ENCODE measurements at regions not wholly inside any gene's neighbourhood (a gene's known extent, or its start where the extent isn't known, plus 50 kb on each side); places are given as distances from the start of the nearest gene placed in this dataset.

DNA sequence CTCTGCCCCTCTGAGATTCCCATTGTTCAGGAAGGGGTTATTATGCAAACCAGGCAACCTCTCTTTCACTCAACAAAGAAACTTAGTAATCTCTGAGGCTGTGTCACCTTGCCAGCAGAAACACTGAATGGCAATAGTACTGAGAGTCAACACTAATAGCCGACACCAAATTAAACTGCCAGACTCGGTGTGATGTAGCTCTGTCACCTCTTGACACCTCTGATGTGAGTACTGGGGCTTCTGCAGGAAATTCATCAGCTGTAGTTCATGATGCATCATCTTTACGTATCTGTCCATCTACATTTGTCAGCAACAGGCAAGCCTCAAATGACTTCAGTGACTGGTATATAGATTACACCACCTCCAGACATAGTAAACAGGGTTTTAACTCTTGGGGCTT, 65.0 kb upstream of the ONECUT1 start:
- 53 to 71% methylated on average over 3 of the region's 3 CpGs for WGBS, 2 donors
- TF ChIP-seq, protein P1, sequence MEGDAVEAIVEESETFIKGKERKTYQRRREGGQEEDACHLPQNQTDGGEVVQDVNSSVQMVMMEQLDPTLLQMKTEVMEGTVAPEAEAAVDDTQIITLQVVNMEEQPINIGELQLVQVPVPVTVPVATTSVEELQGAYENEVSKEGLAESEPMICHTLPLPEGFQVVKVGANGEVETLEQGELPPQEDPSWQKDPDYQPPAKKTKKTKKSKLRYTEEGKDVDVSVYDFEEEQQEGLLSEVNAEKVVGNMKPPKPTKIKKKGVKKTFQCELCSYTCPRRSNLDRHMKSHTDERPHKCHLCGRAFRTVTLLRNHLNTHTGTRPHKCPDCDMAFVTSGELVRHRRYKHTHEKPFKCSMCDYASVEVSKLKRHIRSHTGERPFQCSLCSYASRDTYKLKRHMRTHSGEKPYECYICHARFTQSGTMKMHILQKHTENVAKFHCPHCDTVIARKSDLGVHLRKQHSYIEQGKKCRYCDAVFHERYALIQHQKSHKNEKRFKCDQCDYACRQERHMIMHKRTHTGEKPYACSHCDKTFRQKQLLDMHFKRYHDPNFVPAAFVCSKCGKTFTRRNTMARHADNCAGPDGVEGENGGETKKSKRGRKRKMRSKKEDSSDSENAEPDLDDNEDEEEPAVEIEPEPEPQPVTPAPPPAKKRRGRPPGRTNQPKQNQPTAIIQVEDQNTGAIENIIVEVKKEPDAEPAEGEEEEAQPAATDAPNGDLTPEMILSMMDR (IDR thresholded peaks at IDR 0.05; ENCODE audit: control extremely low read depth, extremely low read depth) = no peak
- Histone ChIP-seq H3K9me3 (ENCODE audit: control insufficient read depth in 4 of 4, insufficient read depth in 3 of 4, low read length in 3 of 4) (peaks cover 0 to 3% (median 0%) of the 10 kb centered on the region in 4 donors), H3K9ac (ENCODE audit: insufficient read depth in 1 of 2, low read length in 2 of 2) (no peak overlapping the region), H3K4me3 (no peak overlapping the region), H3K4me1 (ENCODE audit: control insufficient read depth in 5 of 5, insufficient read depth in 5 of 5, low read length in 5 of 5) (peaks cover 0 to 7% (median 0%) of the 10 kb centered on the region in 5 donors), H3K36me3 (ENCODE audit: control insufficient read depth in 4 of 4, insufficient read depth in 4 of 4, low read length in 4 of 4) (no peaks in the 10 kb centered on the region), H3K27me3 (ENCODE audit: control insufficient read depth in 3 of 3, insufficient read depth in 3 of 3, low read length in 2 of 3) (peaks cover 6 to 59% (median 6%) of the 10 kb centered on the region in 3 donors), H3K27ac (ENCODE audit: low read depth in 1 of 2, low read length in 1 of 2) (no peak overlapping the region)
- no peak for DNase-seq
- no peak for ATAC-seq (ENCODE audit: insufficient read depth, low FRiP score)

- Histone ChIP-seq H3K27me3 (ENCODE audit: control insufficient read depth in 3 of 3, insufficient read depth in 3 of 3, low read length in 2 of 3) (peaks cover 0 to 36% (median 0%) of the 10 kb centered on the region in 3 donors), H3K4me3 (no peak overlapping the region), H3K36me3 (ENCODE audit: control insufficient read depth in 4 of 4, insufficient read depth in 4 of 4, low read length in 4 of 4) (no peaks in the 10 kb centered on the region), H3K4me1 (ENCODE audit: control insufficient read depth in 5 of 5, insufficient read depth in 5 of 5, low read length in 5 of 5) (no peaks in the 10 kb centered on the region), H3K9me3 (ENCODE audit: control insufficient read depth in 4 of 4, insufficient read depth in 3 of 4, low read length in 3 of 4) (peaks cover 0 to 3% (median 0%) of the 10 kb centered on the region in 4 donors), H3K9ac (ENCODE audit: insufficient read depth in 1 of 2, low read length in 2 of 2) (no peak overlapping the region), H3K27ac (ENCODE audit: low read depth in 1 of 2, low read length in 1 of 2) (no peak overlapping the region)
- DNase-seq (no peak), ATAC-seq (ENCODE audit: insufficient read depth, low FRiP score) (no peak)
- TF ChIP-seq, protein P1 (IDR thresholded peaks at IDR 0.05; ENCODE audit: control extremely low read depth, extremely low read depth) = no peak
- WGBS, 2 donors = 79 to 92% methylated on average over 5 of the region's 5 CpGs
Measured at GRCh38 chr15:52844823-52845222, 54.7 kb upstream of the ONECUT1 start.

Data from lung (tissue), 11 donors.